Right cardiac atrium (tissue), 5 donors: ENCODE measurements at regions not wholly inside any gene's neighbourhood (a gene's known extent, or its start where the extent isn't known, plus 50 kb on each side); places are given as distances from the start of the nearest gene placed in this dataset.

Experiments used
- ATAC-seq, 2 donors: fragments of 200-7000 bp; cut with Tn5 transposase; one replicate each; pipeline versions ENCODE4 v1.8.0 to v1.9.1; 2020; ENCODE audit warnings: moderate library complexity in 2 of 2, mild to moderate bottlenecking in 1 of 2
- DNase-seq, 3 donors: peaks; one replicate each; pipeline ENCODE4 v3.0.0-alpha.2; 2020
- H3K27ac ChIP-seq: one replicate; pipeline ENCODE4 v1.5.1; 2013; ENCODE audit warnings: mild to moderate bottlenecking, low read length, control low read depth, moderate library complexity
- H3K27me3 ChIP-seq: one replicate; pipeline ENCODE4 v1.6.1; 2013; ENCODE audit not compliant: control insufficient read depth, insufficient read depth
- H3K4me1 ChIP-seq: one replicate; pipeline ENCODE4 v1.6.1; 2013; ENCODE audit warnings: low read length; ENCODE audit not compliant: control insufficient read depth, insufficient read depth
- H3K4me3 ChIP-seq: one replicate; pipeline ENCODE4 v1.5.1; 2013; ENCODE audit warnings: low read length, control low read depth
- H3K9me3 ChIP-seq: one replicate; pipeline ENCODE4 v1.6.1; 2013; ENCODE audit warnings: low read length; ENCODE audit not compliant: control insufficient read depth
- WGBS: extraction: QIAGEN DNeasy Blood & Tissue Kit; methylation state at CpG from one replicate; pipeline ENCODE4 v1.1.7; 2013; 5-methylcytosine and 5-hydroxymethylcytosine counted together
- intact Hi-C, 4 donors: fragments of 100-400 bp; cut with DNase I; formaldehyde crosslinking; loops; one replicate each; pipeline versions ENCODE4 v1.11.0 to v1.14.0; 2022 to 2023
- donor health status: healthy with polysubstance abuse.
- donor health status: DM: no; HTN: yes; CAD: no.
- donor health status: DM: no; HTN: no; CAD: no.
- donor health status: DM: no; HTN: yes; CAD: no; lungs with severe emphysema.
- donor health status: DM: yes; HTN: yes; CAD: no.

- 33% methylated on average over 1 of the region's 1 CpG for WGBS
- Histone ChIP-seq H3K27me3 (no peaks in the 10 kb centered on the region), H3K27ac (no peak overlapping the region), H3K4me3 (no peak overlapping the region), H3K4me1 (no peaks in the 10 kb centered on the region), H3K9me3 (no peaks in the 10 kb centered on the region)
- intact Hi-C loops = no loop called here
- no peak for DNase-seq
- ATAC-seq = no peak
Observed at GRCh38 chr15:95168152-95168551, 936.8 kb downstream of the MCTP2 start.

- H3K27ac ChIP-seq = no peak overlapping the region
- WGBS = 65% methylated on average over 5 of the region's 5 CpGs
Observed at GRCh38 chr15:95168951-95169431, 937.6 kb downstream of the MCTP2 start.

GRCh38 chr15:95169541-95170459, 938.4 kb downstream of the MCTP2 start:
- H3K9me3 ChIP-seq = no peaks in the 10 kb centered on the region
- DNase-seq (no peak), ATAC-seq (no peak)
- 82% methylated on average over 31 of the region's 31 CpGs for WGBS
- no peaks in the 10 kb centered on the region for H3K4me1 ChIP-seq
- no peaks in the 10 kb centered on the region for H3K27me3 ChIP-seq
- no peak overlapping the region for H3K4me3 ChIP-seq
- intact Hi-C loops = no loop called here
- H3K27ac ChIP-seq = no peak overlapping the region

More at GRCh38 chr15:95168951-95169431, 937.6 kb downstream of the MCTP2 start:
- no peaks in the 10 kb centered on the region for H3K27me3 ChIP-seq
- no peaks in the 10 kb centered on the region for H3K9me3 ChIP-seq
- intact Hi-C loops = no loop called here
- no peak overlapping the region for H3K4me3 ChIP-seq
- H3K4me1 ChIP-seq = no peaks in the 10 kb centered on the region
- DNase-seq = no peak
- ATAC-seq = no peak

- H3K4me1 ChIP-seq = no peaks in the 10 kb centered on the region
- DNase-seq = no peak
- WGBS = 52% methylated on average over 6 of the region's 6 CpGs
- no peak overlapping the region for H3K4me3 ChIP-seq
- H3K9me3 ChIP-seq = no peaks in the 10 kb centered on the region
- intact Hi-C loops = no loop called here
- H3K27me3 ChIP-seq = no peaks in the 10 kb centered on the region
- no peak overlapping the region for H3K27ac ChIP-seq
- ATAC-seq = no peak
Observed at GRCh38 chr15:95170561-95171380, 939.4 kb downstream of the MCTP2 start.

GRCh38 chr15:95171564-95171963, 940.2 kb downstream of the MCTP2 start:
- WGBS = 95% methylated on average over 3 of the region's 3 CpGs
- Histone ChIP-seq H3K4me3 (no peak overlapping the region), H3K27me3 (no peaks in the 10 kb centered on the region), H3K4me1 (no peaks in the 10 kb centered on the region), H3K9me3 (no peaks in the 10 kb centered on the region), H3K27ac (no peak overlapping the region)
- ATAC-seq = no peak
- DNase-seq = no peak
- intact Hi-C loops = no loop called here

GRCh38 chr15:95174301-95175259, 943.2 kb downstream of the MCTP2 start:
- no peak overlapping the region for H3K27ac ChIP-seq
- H3K4me3 ChIP-seq = no peak overlapping the region
- intact Hi-C loops = no loop called here
- ATAC-seq (peak in 1 of 2 donors; percentile 50), DNase-seq (peak in 1 of 3 donors; percentile 55)
- 58% methylated on average over 9 of the region's 9 CpGs for WGBS
- H3K27me3 ChIP-seq = no peaks in the 10 kb centered on the region
- H3K4me1 ChIP-seq = no peaks in the 10 kb centered on the region
- H3K9me3 ChIP-seq = no peaks in the 10 kb centered on the region

GRCh38 chr15:95175914-95176658, 944.7 kb downstream of the MCTP2 start:
- ATAC-seq (no peak), DNase-seq (no peak)
- Histone ChIP-seq H3K27ac (no peak overlapping the region), H3K27me3 (no peaks in the 10 kb centered on the region), H3K9me3 (no peaks in the 10 kb centered on the region), H3K4me1 (no peaks in the 10 kb centered on the region), H3K4me3 (no peak overlapping the region)
- 77% methylated on average over 3 of the region's 3 CpGs for WGBS
- intact Hi-C loops = no loop called here

- WGBS = 81% methylated on average over 6 of the region's 6 CpGs
- ATAC-seq (no peak), DNase-seq (no peak)
- Histone ChIP-seq H3K27ac (no peak overlapping the region), H3K27me3 (no peaks in the 10 kb centered on the region), H3K4me3 (no peak overlapping the region), H3K9me3 (no peaks in the 10 kb centered on the region), H3K4me1 (no peaks in the 10 kb centered on the region)
- intact Hi-C loops = no loop called here
Observed at GRCh38 chr15:95176794-95177577, 945.6 kb downstream of the MCTP2 start.

GRCh38 chr15:95180530-95180929, 949.2 kb downstream of the MCTP2 start:
- no peak for ATAC-seq
- intact Hi-C loops = no loop called here
- Histone ChIP-seq H3K4me1 (no peaks in the 10 kb centered on the region), H3K27me3 (no peaks in the 10 kb centered on the region), H3K27ac (no peak overlapping the region), H3K9me3 (no peaks in the 10 kb centered on the region), H3K4me3 (no peak overlapping the region)
- no peak for DNase-seq
